Fibroblast of the conjunctiva (primary cell): ENCODE measurements at regions not wholly inside any gene's neighbourhood (a gene's known extent, or its start where the extent isn't known, plus 50 kb on each side); places are given as distances from the start of the nearest gene placed in this dataset.
"Not testable (repeated sequence)": the region's sequence is repeated elsewhere in the genome, so short reads cannot be mapped to it uniquely, and the experiment has no call there.

Experiments
- DNase-seq: peaks from one replicate; pipeline ENCODE4 v3.0.0-alpha.2; 2010; ENCODE audit warnings: low read depth

- DNase-seq = no peak
Observed at GRCh38 chr11:16536513-16536912, 180.2 kb upstream of the SOX6 start.

GRCh38 chr11:16528639-16529038 lies 172.3 kb upstream of the SOX6 start:
- no peak for DNase-seq

GRCh38 chr11:16527525-16528246 lies 171.3 kb upstream of the SOX6 start:
- no peak for DNase-seq

- DNase-seq = no peak
Observed at GRCh38 chr11:16526947-16527346, 170.6 kb upstream of the SOX6 start.

- DNase-seq = not testable (repeated sequence)
Observed at GRCh38 chr11:16520713-16521112, 164.4 kb upstream of the SOX6 start.

DNA sequence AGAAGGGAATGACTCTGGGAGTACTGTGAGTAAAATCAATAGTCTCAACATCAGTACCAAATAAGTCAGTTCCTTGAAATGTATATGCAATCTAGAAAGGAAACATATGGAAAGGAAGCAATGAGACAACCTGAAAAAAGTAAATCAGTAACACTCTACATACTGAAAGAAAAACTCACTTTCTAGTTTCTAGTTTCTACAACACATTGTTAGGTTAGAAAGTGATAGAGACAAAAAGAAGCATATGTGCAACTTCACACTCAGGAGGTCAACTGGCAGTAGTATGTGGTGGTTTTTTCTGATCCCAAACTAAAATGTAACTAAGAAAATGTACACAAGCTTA lies 156.5 kb upstream of the SOX6 start:
- DNase-seq = no peak

GRCh38 chr11:16512198-16512898 lies 156.0 kb upstream of the SOX6 start:
- DNase-seq = no peak

DNA sequence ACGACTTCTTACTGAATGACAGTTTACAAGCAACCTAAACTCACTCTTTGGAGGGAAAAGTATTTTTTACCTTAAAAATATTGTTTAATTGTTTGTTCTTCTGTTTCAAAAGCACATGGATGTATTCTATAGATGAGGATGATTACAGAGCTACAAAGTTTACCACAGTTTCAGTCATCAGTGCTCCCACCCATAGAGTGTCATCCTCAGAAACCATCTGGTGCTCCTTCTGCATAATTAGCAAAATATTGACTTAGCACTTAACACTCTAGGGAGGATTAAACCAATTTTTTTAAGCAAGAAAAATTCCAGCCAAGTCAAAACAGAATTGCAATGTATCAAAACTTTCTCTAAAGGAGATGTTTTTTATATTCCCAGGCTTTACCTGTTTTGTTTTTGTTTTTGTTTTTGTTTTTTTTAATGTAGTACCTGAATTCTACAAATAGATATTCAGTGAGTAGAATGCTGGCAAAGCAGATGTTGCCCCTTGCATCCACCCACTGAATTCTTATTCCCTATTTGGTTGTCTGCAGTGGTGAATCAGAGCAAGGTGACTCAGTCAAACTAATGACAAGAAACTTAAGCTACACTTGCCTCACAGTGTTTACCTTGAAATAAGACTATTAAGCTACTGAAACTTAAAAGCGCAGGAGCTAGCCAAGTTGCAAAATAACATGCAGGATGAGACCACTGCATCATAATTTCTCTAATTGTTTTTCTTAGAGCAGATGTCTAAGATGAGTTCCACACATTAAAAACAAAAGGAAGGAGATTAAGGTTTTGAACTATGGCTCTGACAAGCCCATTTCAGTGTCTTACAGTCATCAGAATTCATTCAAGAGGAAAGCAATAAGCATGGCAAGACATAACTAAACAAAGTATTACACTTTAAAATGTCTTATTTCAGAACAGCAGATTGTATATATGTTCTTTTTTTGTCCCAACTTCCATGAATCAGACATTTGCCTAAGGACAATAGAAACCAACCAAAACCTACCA lies 155.1 kb upstream of the SOX6 start:
- no peak for DNase-seq

- no peak for DNase-seq
Observed at GRCh38 chr11:16505481-16505880, 149.1 kb upstream of the SOX6 start.

GRCh38 chr11:16503891-16504290 lies 147.5 kb upstream of the SOX6 start:
- not testable (repeated sequence) for DNase-seq

DNA sequence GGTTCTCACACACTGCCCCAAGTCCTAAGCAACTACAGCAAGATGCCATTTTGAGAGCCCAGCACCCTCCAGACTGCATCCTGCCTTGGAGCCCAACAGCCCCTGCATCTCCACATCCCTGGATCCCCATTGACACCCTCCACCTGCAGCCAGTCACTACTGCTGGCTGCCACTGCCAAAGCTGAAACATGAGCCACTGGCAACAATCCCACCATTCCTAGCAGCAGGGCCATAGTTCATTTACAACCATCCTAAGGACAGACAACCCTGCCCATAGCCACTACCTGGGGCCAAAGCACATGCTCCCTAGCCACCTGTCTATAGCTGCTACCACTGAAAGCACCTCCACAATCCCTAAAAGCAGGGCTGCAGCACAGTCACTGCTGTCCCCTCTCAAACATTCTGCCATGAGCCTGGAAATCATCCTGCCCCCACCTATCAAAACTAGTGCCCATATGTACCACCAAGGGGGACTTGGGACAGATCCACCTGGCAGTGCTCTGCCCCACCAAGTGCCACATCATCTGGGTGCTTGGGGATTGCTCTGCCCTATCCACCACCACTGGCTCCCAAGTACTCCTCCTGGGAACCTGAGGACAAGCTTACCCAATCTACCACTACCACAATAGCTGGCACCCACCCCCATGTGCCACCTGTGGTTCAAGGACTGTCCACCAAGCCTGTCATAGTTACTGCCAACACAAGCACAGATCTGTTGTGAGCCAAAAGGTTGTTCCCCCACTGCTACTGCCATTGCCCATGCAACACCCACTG lies 138.8 kb upstream of the SOX6 start:
- no peak for DNase-seq

GRCh38 chr11:16484434-16484833 lies 128.1 kb upstream of the SOX6 start:
- DNase-seq = no peak

DNA sequence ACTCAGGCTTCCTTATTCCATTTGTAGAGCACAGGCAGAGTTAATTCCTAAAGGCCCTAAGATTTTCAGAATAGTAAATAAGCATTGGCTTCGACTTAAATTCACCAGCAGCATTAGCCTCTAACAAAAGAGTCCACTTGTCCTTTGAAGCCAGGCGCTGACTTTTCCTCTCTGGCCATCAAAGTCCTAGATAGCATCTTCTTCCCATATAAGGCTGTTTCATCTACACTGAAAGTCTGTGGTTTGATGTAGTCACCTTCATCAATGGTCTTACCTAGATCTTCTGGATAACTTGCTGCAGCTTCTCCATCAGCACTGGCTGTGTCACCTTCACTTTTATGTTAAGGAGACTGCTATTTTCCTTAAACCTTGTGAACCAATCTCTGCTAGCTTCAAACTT lies 118.3 kb upstream of the SOX6 start:
- DNase-seq = no peak

GRCh38 chr11:16469968-16470367 lies 113.6 kb upstream of the SOX6 start:
- no peak for DNase-seq

DNA sequence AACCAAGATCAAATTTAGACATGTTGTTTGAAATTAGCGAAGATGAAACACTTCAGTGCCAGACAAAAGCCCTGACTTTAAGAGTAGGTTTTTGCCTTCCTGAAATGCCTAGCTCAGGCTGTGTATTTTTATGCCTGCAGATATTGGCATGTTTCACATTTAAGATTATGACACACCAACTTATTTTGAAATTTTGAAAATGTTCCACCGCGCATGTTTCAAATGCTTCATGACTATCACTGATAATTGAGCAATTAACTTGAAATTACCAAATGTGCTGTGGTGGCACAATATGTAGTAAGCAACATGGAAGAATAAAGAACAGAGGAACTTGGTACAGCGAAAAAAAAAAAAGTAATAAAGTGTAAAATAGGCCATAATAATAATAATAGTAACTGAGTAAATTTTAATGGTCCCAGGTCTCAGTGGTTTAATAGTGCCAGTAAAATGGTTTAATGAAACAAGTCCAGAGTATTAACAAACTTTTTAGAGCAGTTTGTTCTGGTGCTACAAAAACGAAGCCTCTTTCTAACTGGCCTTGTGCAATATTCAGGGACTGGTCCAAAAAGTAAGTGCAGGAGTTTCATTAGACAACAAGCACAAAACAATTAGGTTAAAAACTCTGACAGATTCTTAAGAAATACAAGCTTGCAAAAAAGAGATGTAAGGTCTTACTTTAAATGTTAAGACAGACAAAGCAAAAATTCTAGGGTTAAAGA lies 112.5 kb upstream of the SOX6 start:
- no peak for DNase-seq

DNA sequence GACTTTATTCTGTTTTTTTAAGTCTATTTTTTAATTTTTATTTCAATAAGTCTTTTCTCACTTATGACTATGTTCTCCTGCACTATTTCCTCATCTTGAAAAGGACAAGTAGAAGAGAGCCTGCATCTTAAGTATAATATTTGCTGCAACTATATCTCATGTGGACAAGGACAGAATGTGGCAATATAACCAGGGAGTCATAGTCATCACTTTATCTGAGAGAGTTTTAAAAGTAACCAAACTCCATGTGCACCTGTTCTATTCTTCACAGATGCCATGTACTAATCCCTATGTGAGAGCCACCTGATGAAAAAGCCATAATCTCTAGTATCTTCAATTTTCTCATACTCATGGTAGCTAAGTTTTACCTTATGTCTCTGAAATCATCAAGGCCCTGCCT lies 104.2 kb upstream of the SOX6 start:
- no peak for DNase-seq

GRCh38 chr11:16456366-16456765 lies 100.0 kb upstream of the SOX6 start:
- DNase-seq = no peak

DNA sequence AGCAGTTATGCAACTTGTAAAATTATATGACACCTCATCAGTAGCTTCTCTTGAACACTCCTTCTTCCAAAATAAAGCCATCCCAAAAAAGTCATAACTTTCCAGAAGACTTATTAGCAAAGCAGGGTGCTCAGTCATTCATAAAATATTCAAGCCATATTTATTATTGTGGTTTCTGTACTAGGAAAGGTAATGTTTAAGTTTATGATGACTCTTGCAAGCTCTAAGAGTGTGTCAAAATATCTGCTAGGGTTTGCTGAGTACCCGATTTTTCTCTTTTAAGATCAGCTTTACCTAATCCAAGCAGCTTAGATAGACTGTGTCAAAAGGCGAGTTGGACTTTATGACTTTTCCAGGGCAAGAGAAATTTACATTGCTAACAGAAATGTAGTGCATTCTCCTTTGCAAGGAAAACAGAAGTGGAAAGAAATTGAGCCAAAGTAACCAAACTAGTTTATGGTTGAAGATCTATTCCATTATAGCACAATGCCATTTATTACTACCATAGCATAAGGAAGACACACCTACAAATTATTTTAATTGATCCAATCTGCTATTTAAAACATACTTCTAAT lies 98.0 kb upstream of the SOX6 start:
- no peak for DNase-seq

DNA sequence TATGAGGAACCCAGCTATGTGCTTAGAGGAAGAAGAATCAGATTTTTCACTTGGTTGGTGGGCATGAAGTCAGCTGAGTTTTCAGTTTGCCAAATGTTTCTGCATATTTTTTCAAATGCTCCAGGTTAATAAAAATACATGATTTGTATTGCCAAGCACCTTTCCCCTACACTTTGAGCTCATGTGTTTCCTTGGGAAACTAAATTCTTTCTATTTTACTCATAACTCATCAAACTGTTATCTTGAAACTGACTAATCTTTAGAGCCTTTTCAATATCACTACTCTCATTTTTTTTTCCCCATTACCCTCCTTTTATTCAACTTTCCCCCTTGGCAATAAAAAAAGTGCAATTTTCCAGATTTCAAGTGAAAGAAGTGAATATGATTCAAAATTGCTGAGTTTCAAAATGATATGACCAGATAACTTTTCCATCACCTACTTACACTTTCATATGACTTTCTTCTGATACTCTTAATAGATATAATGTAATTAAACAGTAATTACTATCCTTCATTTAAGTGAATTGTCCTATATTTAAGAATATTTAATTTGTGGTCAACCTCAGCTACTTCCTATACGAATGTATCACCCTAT lies 91.9 kb upstream of the SOX6 start:
- no peak for DNase-seq

DNA sequence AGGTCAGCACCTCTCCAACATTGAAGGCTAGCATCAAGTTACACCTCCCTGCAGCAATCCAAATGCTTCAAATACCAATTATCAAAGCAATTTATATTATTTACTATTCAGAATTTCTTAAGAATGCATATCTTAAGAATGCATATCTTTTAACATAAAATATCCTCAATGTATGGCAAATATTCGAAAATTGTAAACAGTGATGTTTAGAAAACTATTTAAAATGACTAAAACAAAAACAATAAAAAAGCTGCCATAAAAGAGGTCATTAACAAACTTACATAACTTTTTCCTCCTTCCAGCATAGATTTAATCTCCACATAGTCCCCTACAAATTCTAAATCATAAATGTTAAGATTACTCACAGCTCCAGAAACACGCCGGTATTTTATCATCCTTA lies 85.1 kb upstream of the SOX6 start:
- DNase-seq = no peak

GRCh38 chr11:16440136-16440535 lies 83.8 kb upstream of the SOX6 start:
- no peak for DNase-seq
